Endothelial cell of hepatic sinusoid (primary cell): ENCODE measurements at regions not wholly inside any gene's neighbourhood (a gene's known extent, or its start where the extent isn't known, plus 50 kb on each side); places are given as distances from the start of the nearest gene placed in this dataset.
"Not testable (repeated sequence)": the region's sequence is repeated elsewhere in the genome, so short reads cannot be mapped to it uniquely, and the experiment has no call there.

Source experiments
- in situ Hi-C: cut with HindIII; loops from 2 replicates; pipeline ENCODE4 v1.10.0; 2017; ENCODE audit warnings: low sequenced_read_pairs

- in situ Hi-C loops = no loop called here
These were observed 216.9 kb downstream of the CAVIN4 start for GRCh38 chr9:100794738-100795269.

GRCh38 chr9:100803956-100804355, 224.6 kb upstream of the PLPPR1 start:
- in situ Hi-C loops = no loop called here

GRCh38 chr9:100811643-100812042, 216.9 kb upstream of the PLPPR1 start:
- in situ Hi-C loops = no loop called here

GRCh38 chr9:100813871-100814270, 214.7 kb upstream of the PLPPR1 start:
- in situ Hi-C loops = no loop called here

GRCh38 chr9:100819980-100820379, 208.5 kb upstream of the PLPPR1 start:
- in situ Hi-C loops = no loop called here

GRCh38 chr9:100833035-100833434, 195.5 kb upstream of the PLPPR1 start:
- in situ Hi-C loops = not testable (repeated sequence)

- in situ Hi-C loops = no loop called here
These were observed 189.7 kb upstream of the PLPPR1 start for GRCh38 chr9:100838857-100839256.

GRCh38 chr9:100848726-100849125, 179.8 kb upstream of the PLPPR1 start:
- in situ Hi-C loops = no loop called here

GRCh38 chr9:100852088-100852487, 176.4 kb upstream of the PLPPR1 start:
- in situ Hi-C loops = no loop called here

- in situ Hi-C loops = no loop called here
These were observed 172.3 kb upstream of the PLPPR1 start for GRCh38 chr9:100856238-100856637.

- in situ Hi-C loops = no loop called here
These were observed 163.4 kb upstream of the PLPPR1 start for GRCh38 chr9:100865111-100865510.

- in situ Hi-C loops = no loop called here
These were observed 162.9 kb upstream of the PLPPR1 start for GRCh38 chr9:100865648-100866047.

- in situ Hi-C loops = no loop called here
These were observed 159.2 kb upstream of the PLPPR1 start for GRCh38 chr9:100869326-100869725.

- in situ Hi-C loops = no loop called here
These were observed 148.6 kb upstream of the PLPPR1 start for GRCh38 chr9:100879884-100880283.

- in situ Hi-C loops = no loop called here
These were observed 148.2 kb upstream of the PLPPR1 start for GRCh38 chr9:100880284-100880683.

GRCh38 chr9:100884518-100884917, 144.0 kb upstream of the PLPPR1 start:
- in situ Hi-C loops = no loop called here

GRCh38 chr9:100890321-100890720, 138.2 kb upstream of the PLPPR1 start:
- in situ Hi-C loops = no loop called here

GRCh38 chr9:100911273-100911672, 117.3 kb upstream of the PLPPR1 start:
- in situ Hi-C loops = no loop called here

- in situ Hi-C loops = no loop called here
These were observed 115.3 kb upstream of the PLPPR1 start for GRCh38 chr9:100913257-100913656.

GRCh38 chr9:100914266-100914665, 114.3 kb upstream of the PLPPR1 start:
- in situ Hi-C loops = no loop called here

- in situ Hi-C loops = no loop called here
These were observed 109.0 kb upstream of the PLPPR1 start for GRCh38 chr9:100919506-100919905.

GRCh38 chr9:100926366-100926765, 102.2 kb upstream of the PLPPR1 start:
- in situ Hi-C loops = no loop called here

- in situ Hi-C loops = no loop called here
These were observed 100.8 kb upstream of the PLPPR1 start for GRCh38 chr9:100927763-100928162.
